ENCODE measurements at regions not wholly inside any gene's neighbourhood (a gene's known extent, or its start where the extent isn't known, plus 50 kb on each side); places are given as distances from the start of the nearest gene placed in this dataset.
"Not testable (repeated sequence)": the region's sequence is repeated elsewhere in the genome, so short reads cannot be mapped to it uniquely, and the experiment has no call there.

DNA sequence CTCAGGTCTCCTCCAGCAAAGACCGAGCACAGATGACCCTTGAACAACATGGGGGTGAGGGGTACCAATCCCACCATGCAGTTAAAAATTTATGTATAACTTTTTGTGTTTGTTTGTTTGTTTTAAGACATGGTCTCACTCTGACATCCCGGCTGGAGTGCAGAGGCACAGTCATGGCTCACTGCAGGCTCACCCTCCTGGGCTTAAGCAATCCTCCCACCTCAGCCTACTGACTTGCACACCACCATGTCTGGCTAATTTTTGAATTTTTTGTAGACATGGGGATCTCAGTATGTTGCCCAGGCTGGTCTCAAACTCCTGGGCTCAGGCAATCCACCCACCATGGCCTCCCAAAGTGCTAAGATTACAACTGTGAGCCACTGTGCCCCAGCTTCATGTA lies 231.0 kb upstream of the PIK3R1 start:
- no peaks in the 10 kb centered on the region for H3K27me3 ChIP-seq (ENCODE audit: control insufficient read depth in 1 of 2, insufficient read depth in 2 of 2, low read length in 2 of 2)
- no peak overlapping the region for H3K27ac ChIP-seq (ENCODE audit: low read length)
- H3K9me3 ChIP-seq (ENCODE audit: control insufficient read depth in 2 of 2, low read length in 2 of 2): no peaks in the 10 kb centered on the region
- H3K4me1 ChIP-seq (ENCODE audit: control insufficient read depth, insufficient read depth, low read length): peaks cover 7% of the 10 kb centered on the region
- H3K9ac ChIP-seq (ENCODE audit: low read length in 2 of 2): no peak overlapping the region
- no peaks in the 10 kb centered on the region for H3K36me3 ChIP-seq (ENCODE audit: control insufficient read depth in 2 of 2, insufficient read depth in 2 of 2, low read length in 2 of 2)
- no peak overlapping the region for H3K4me3 ChIP-seq (ENCODE audit: low read length in 2 of 2)

DNA sequence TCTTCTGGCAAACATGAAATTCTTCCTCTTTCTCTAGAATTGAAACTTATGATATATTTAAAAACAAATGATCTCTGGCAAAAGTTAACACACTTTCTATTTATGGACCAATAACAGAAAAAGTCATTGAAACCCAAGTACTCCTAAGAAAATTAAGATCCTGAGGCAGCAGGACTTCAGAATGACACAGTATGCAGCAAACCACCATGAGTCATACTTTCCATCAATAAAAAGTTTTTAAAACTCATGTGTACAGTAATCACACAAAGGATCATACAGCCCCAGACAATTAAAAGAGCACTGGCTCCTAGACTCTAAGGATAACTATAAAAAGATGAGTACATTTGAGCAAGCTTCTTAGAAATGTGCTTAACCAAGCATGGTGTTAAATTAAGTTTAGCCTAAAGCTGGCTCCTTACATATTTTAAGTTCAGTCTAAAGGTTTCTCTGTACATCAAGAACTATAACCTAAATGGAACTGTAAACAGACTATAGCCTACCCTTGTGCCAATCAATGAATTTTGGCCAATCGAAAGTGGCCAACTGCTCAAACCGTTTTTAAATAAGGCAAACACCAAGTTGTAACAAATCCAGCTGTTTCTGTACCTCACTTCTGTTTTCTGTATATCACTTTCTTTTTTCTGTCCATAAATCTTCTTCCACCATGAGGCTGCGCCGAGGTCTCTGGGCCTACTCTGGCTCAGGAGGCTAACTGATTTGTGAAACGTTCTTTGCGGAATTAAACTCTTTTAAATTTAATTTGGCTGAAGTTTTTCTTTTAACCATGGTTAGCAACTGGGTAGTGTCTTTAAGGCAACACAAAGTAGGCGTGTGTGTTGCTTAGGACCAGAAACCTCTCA lies 232.1 kb upstream of the PIK3R1 start:
- Histone ChIP-seq H3K9ac (ENCODE audit: low read length in 2 of 2) (no peak overlapping the region), H3K4me3 (ENCODE audit: low read length in 2 of 2) (no peak overlapping the region), H3K4me1 (ENCODE audit: control insufficient read depth, insufficient read depth, low read length) (peaks cover 7% of the 10 kb centered on the region), H3K36me3 (ENCODE audit: control insufficient read depth in 2 of 2, insufficient read depth in 2 of 2, low read length in 2 of 2) (no peaks in the 10 kb centered on the region), H3K27me3 (ENCODE audit: control insufficient read depth in 1 of 2, insufficient read depth in 2 of 2, low read length in 2 of 2) (no peaks in the 10 kb centered on the region), H3K27ac (ENCODE audit: low read length) (no peak overlapping the region), H3K9me3 (ENCODE audit: control insufficient read depth in 2 of 2, low read length in 2 of 2) (no peaks in the 10 kb centered on the region)

DNA sequence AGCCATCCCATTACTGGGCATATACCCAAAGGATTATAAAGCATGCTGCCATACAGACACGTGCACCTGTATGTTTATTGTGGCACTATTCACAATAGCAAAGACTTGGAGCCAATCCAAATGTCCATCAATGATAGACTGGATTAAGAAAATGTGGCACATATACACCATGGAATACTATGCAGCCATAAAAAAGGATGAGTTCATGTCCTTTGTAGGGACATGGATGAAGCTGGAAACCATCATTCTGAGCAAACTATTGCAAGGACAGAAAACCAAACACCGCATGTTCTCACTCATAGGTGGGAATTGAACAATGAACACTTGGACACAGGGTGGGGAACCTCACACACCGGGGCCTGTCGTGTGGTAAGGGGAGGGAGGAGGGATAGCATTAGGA lies 233.4 kb upstream of the PIK3R1 start:
- H3K4me3 ChIP-seq (ENCODE audit: low read length in 2 of 2); H3K4me1 ChIP-seq (ENCODE audit: control insufficient read depth, insufficient read depth, low read length); H3K9me3 ChIP-seq (ENCODE audit: control insufficient read depth in 2 of 2, low read length in 2 of 2); H3K27me3 ChIP-seq (ENCODE audit: control insufficient read depth in 1 of 2, insufficient read depth in 2 of 2, low read length in 2 of 2); H3K27ac ChIP-seq (ENCODE audit: low read length); H3K36me3 ChIP-seq (ENCODE audit: control insufficient read depth in 2 of 2, insufficient read depth in 2 of 2, low read length in 2 of 2); H3K9ac ChIP-seq (ENCODE audit: low read length in 2 of 2): not testable (repeated sequence)

DNA sequence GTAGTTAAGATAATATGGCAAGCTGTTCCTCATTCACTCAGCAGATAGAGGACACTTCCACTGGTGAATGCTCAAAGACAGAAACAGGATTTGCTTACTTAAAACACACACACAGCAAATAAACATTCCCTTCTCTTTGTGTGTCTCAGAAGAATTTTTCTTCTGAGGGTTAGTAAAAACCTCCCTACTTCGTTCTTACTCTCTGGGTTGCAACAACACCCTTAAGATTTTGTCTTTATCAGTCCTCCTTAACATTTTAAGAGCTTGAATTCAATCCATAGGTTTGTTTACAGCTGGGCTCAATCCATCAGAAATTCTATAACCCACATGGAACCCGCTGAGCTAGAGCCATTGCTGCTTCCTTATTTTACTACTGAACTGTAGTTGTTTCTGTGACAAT lies 237.4 kb upstream of the PIK3R1 start:
- Histone ChIP-seq H3K27me3 (ENCODE audit: control insufficient read depth in 1 of 2, insufficient read depth in 2 of 2, low read length in 2 of 2) (no peaks in the 10 kb centered on the region), H3K27ac (ENCODE audit: low read length) (no peak overlapping the region), H3K4me1 (ENCODE audit: control insufficient read depth, insufficient read depth, low read length) (no peaks in the 10 kb centered on the region), H3K9me3 (ENCODE audit: control insufficient read depth in 2 of 2, low read length in 2 of 2) (no peaks in the 10 kb centered on the region), H3K4me3 (ENCODE audit: low read length in 2 of 2) (no peak overlapping the region), H3K9ac (ENCODE audit: low read length in 2 of 2) (no peak overlapping the region), H3K36me3 (ENCODE audit: control insufficient read depth in 2 of 2, insufficient read depth in 2 of 2, low read length in 2 of 2) (no peaks in the 10 kb centered on the region)

DNA sequence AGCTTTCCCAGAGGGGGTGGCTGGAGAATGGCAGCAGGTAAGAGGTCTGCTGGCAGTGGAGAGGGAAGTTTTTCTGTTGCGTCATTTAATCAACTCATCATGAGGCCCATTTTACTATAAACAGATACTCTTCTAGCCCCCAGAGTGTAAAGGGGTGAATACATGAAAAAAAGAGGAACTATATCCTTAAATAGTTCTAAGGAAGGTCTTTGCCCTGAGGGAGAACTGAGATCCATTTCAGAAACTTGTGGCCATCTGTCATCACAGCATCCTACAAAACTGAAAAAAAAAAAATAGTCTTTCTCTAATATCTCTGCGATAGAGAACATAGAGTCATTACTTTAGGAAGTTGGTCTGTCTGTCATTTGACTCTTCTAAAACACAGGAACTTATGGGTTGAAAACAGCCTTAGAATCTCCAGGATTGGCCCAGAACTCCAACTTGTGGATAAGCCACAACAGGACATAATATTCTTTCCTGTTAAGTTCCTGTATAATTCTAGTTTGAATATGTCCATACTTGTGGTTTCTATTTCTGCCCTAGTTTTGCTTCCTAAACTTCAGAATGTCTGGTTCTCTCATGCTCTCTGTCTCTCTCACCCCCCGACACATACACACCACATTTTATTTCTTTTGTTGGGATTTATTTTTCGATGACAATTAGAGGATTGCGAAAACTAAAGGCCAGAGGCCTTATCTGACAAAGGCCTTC lies 238.5 kb upstream of the PIK3R1 start:
- no peak overlapping the region for H3K9ac ChIP-seq (ENCODE audit: low read length in 2 of 2)
- no peaks in the 10 kb centered on the region for H3K36me3 ChIP-seq (ENCODE audit: control insufficient read depth in 2 of 2, insufficient read depth in 2 of 2, low read length in 2 of 2)
- H3K4me3 ChIP-seq (ENCODE audit: low read length in 2 of 2): no peak overlapping the region
- H3K27ac ChIP-seq (ENCODE audit: low read length): no peak overlapping the region
- no peaks in the 10 kb centered on the region for H3K27me3 ChIP-seq (ENCODE audit: control insufficient read depth in 1 of 2, insufficient read depth in 2 of 2, low read length in 2 of 2)
- no peaks in the 10 kb centered on the region for H3K9me3 ChIP-seq (ENCODE audit: control insufficient read depth in 2 of 2, low read length in 2 of 2)
- no peaks in the 10 kb centered on the region for H3K4me1 ChIP-seq (ENCODE audit: control insufficient read depth, insufficient read depth, low read length)

DNA sequence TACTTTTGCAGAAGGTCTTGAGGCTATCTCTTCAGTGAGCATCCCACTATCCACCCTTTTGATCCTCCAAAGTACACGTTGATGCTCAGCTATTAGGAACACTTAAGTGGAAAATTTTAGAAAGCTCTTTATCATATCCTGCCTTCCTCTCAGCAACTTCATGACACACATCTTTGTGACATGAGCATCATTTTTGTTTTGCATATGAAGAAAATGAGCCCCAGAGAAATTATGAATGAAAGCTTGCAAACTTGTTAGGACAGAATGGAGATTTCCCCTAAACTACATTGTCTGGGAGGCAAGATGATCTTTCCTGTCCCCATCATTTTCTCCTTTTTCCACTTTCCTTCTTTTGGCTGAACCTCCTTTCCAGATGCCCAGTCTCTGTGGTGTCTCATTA lies 239.4 kb upstream of the PIK3R1 start:
- Histone ChIP-seq H3K27me3 (ENCODE audit: control insufficient read depth in 1 of 2, insufficient read depth in 2 of 2, low read length in 2 of 2) (no peaks in the 10 kb centered on the region), H3K9ac (ENCODE audit: low read length in 2 of 2) (no peak overlapping the region), H3K4me1 (ENCODE audit: control insufficient read depth, insufficient read depth, low read length) (peaks cover 5% of the 10 kb centered on the region), H3K4me3 (ENCODE audit: low read length in 2 of 2) (no peak overlapping the region), H3K9me3 (ENCODE audit: control insufficient read depth in 2 of 2, low read length in 2 of 2) (no peaks in the 10 kb centered on the region), H3K27ac (ENCODE audit: low read length) (no peak overlapping the region), H3K36me3 (ENCODE audit: control insufficient read depth in 2 of 2, insufficient read depth in 2 of 2, low read length in 2 of 2) (no peaks in the 10 kb centered on the region)

DNA sequence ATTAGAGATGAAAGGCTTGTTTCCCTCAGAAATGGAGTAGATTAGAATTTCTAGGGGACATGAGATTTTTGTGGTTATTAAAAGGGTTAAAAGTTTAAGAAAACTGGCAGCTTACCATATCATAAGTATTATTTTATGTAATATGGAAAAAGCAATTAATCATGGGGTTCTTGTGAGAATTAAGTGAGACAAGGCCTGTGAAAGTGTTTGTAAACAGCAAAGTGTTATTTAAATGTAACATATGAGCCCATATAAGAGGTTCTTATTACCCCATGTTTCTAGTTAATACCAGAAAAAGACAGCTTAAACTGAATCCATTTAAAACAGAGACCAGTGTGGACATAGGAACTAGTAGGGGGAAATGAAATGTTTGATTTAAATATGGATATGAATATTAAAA lies 241.1 kb upstream of the PIK3R1 start:
- Histone ChIP-seq H3K9me3 (ENCODE audit: control insufficient read depth in 2 of 2, low read length in 2 of 2) (no peaks in the 10 kb centered on the region), H3K9ac (ENCODE audit: low read length in 2 of 2) (no peak overlapping the region), H3K27me3 (ENCODE audit: control insufficient read depth in 1 of 2, insufficient read depth in 2 of 2, low read length in 2 of 2) (no peaks in the 10 kb centered on the region), H3K27ac (ENCODE audit: low read length) (no peak overlapping the region), H3K36me3 (ENCODE audit: control insufficient read depth in 2 of 2, insufficient read depth in 2 of 2, low read length in 2 of 2) (no peaks in the 10 kb centered on the region), H3K4me1 (ENCODE audit: control insufficient read depth, insufficient read depth, low read length) (peaks cover 5% of the 10 kb centered on the region), H3K4me3 (ENCODE audit: low read length in 2 of 2) (no peak overlapping the region)

DNA sequence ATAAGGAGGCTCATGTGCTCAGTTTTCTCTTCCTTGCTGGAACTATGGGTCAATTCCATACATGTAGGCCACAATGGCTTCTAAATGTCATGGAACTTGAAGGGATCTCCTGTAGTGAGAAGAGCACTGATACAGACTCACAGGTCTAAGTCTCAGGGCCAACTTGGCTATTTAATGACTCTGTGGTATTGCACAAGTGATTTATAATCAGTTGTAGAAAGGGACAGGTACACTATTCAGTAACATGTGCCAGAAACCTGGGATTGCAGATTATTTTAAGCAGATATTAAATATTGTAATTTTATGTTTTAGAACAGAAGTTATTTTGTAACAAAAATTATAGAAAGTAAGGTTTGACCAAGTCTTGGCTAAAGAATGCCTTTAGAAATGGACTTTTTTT lies 241.5 kb upstream of the PIK3R1 start:
- Histone ChIP-seq H3K4me3 (ENCODE audit: low read length in 2 of 2) (no peak overlapping the region), H3K27ac (ENCODE audit: low read length) (no peak overlapping the region), H3K9me3 (ENCODE audit: control insufficient read depth in 2 of 2, low read length in 2 of 2) (no peaks in the 10 kb centered on the region), H3K36me3 (ENCODE audit: control insufficient read depth in 2 of 2, insufficient read depth in 2 of 2, low read length in 2 of 2) (no peaks in the 10 kb centered on the region), H3K9ac (ENCODE audit: low read length in 2 of 2) (no peak overlapping the region), H3K27me3 (ENCODE audit: control insufficient read depth in 1 of 2, insufficient read depth in 2 of 2, low read length in 2 of 2) (no peaks in the 10 kb centered on the region), H3K4me1 (ENCODE audit: control insufficient read depth, insufficient read depth, low read length) (peaks cover 5% of the 10 kb centered on the region)

DNA sequence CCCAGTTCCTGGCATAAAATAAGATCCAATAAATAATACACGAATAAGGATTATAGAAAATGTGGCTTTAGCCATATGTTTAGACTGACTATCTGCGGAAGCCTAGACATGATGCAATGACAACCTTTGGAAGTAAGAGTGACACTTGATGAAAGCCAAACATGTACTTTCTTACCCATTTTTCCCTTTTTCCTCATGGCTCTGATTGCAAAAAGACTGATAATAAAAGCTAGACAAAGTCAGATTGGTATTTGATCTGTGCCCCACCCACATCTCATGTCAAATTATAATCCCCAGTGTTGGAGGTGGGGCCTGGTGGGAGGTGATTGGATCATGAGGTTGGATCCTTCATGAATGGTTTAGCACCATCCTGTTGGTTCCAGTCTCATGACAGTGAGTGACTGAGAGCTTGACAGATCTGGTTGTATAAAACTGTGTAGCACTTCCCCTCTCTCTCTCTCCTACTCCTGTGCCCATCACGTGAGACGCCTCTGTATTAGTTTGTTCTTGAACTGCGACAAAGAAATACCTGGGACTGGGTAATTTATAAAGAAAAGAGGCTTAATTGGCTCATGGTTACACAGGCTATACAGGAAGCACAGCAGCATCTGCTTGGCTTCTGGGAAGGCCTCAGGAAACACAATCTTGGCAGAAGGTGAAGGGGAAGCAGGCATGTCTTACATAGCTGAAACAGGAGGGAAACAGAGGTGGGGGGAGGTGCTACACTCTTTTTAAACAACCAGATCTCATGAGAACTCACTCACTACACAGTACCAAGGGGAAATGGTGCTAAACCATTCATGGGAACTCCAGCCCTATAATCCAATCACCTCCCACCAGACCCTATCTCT lies 243.4 kb upstream of the PIK3R1 start:
- peaks cover 5% of the 10 kb centered on the region for H3K4me1 ChIP-seq (ENCODE audit: control insufficient read depth, insufficient read depth, low read length)
- H3K36me3 ChIP-seq (ENCODE audit: control insufficient read depth in 2 of 2, insufficient read depth in 2 of 2, low read length in 2 of 2): no peaks in the 10 kb centered on the region
- peak overlapping the region; percentile 11 for H3K27ac ChIP-seq (ENCODE audit: low read length)
- no peaks in the 10 kb centered on the region for H3K27me3 ChIP-seq (ENCODE audit: control insufficient read depth in 1 of 2, insufficient read depth in 2 of 2, low read length in 2 of 2)
- no peak overlapping the region for H3K4me3 ChIP-seq (ENCODE audit: low read length in 2 of 2)
- no peak overlapping the region for H3K9ac ChIP-seq (ENCODE audit: low read length in 2 of 2)
- no peaks in the 10 kb centered on the region for H3K9me3 ChIP-seq (ENCODE audit: control insufficient read depth in 2 of 2, low read length in 2 of 2)

DNA sequence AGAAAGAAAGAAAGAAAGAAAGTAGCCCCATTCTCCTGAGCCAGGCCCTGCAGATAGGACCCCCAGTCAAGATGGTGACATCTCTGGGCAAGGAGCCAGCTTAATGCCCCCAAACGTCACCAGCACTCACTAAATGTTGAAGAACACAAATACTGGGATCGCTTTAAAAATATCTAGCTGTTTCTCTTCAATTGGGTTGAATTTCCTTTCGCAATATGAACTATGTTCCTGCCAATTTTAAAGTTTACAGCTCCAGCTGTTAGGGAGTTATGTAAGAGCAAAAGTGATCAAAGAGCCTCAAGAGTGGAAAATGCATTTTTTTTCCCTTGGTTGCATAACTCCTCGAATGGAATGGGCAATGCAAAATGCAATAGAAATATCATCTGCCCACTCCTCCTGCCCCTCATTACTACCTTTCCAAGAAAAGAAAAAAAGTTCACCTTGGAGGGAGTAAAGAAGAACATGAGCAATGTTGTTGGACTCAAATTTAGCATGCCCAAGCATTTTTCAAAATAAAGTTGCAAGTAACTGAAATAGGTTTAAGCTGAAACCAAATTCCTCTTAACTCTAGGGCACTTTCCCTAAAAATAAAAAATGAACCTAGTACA lies 244.2 kb upstream of the PIK3R1 start:
- Histone ChIP-seq H3K36me3 (ENCODE audit: control insufficient read depth in 2 of 2, insufficient read depth in 2 of 2, low read length in 2 of 2) (no peaks in the 10 kb centered on the region), H3K4me3 (ENCODE audit: low read length in 2 of 2) (no peak overlapping the region), H3K27ac (ENCODE audit: low read length) (no peak overlapping the region), H3K9ac (ENCODE audit: low read length in 2 of 2) (no peak overlapping the region), H3K9me3 (ENCODE audit: control insufficient read depth in 2 of 2, low read length in 2 of 2) (no peaks in the 10 kb centered on the region), H3K4me1 (ENCODE audit: control insufficient read depth, insufficient read depth, low read length) (peaks cover 5% of the 10 kb centered on the region), H3K27me3 (ENCODE audit: control insufficient read depth in 1 of 2, insufficient read depth in 2 of 2, low read length in 2 of 2) (no peaks in the 10 kb centered on the region)

Data from stomach smooth muscle (tissue), 2 donors.